ENCODE measurements at regions not wholly inside any gene's neighbourhood (a gene's known extent, or its start where the extent isn't known, plus 50 kb on each side); places are given as distances from the start of the nearest gene placed in this dataset.

DNA sequence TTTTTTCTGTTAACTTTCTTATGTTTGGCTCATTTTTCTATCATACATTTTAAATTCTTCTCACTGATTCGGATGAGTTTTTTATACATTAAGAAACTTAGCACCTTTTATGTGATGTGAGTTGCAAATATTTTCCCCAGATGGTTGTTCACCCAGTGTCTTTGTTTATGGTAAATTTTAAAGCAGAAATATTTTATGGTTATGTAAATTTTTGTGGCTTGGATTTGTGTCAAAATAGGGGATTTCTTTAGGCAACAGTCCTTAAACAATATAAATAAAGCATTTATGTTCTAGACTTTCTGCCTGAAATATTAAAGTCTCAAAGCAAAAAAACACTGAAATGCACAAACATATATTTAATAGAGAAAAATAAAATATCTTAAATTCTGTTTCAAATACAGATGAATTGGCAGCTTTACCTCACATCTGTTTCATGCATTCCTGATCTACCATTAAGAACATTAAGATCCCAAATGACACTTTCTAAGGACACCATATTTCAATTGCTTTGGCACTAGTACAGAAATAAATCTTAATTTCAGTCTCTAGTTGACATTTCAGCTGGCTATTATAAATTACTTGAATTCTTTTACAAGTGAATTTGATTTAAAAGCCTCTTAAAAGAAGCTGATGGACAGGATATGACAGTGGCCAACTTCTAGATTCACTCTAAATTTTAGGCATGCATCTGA lies 646.6 kb downstream of the HACE1 start:
- CTCF ChIA-PET (ENCODE audit: partially characterized antibody) = no interaction called here
- Histone ChIP-seq H3K4me3 (ENCODE audit: extremely low read depth in 1 of 4, insufficient read depth in 2 of 4, low read depth in 3 of 4, low read length in 4 of 4) (no peak overlapping the region), H3K79me2 (ENCODE audit: control insufficient read depth in 1 of 2, insufficient read depth in 2 of 2, low read length in 2 of 2) (no peaks in the 10 kb centered on the region)

More for the DNA sequence above, 646.6 kb downstream of the HACE1 start:
- DNase-seq (ENCODE audit: low read depth in 1 of 2, low spot score in 2 of 2) (no peak), FAIRE-seq (no peak)
- H3K9ac ChIP-seq (replicated peaks in 1 of 4; ENCODE audit: extremely low read depth in 1 of 4, low read depth in 3 of 4, low read length in 3 of 4) = no peak overlapping the region
- H3K27me3 ChIP-seq (replicated peaks in 1 of 4; ENCODE audit: control insufficient read depth in 3 of 4, extremely low read depth in 1 of 4, insufficient read depth in 3 of 4, low read length in 3 of 4) = no peaks in the 10 kb centered on the region
- H3K9me3 ChIP-seq (ENCODE audit: insufficient read depth in 2 of 2, low read depth in 1 of 2, low read length in 1 of 2) = no peaks in the 10 kb centered on the region
- H3K23me2 ChIP-seq (ENCODE audit: low read depth, low read length) = no peaks in the 10 kb centered on the region; the same call in 1 of the 2 replicates
- no peaks in the 10 kb centered on the region for H3K79me1 ChIP-seq (ENCODE audit: low read depth, low read length)
- H4K8ac ChIP-seq (ENCODE audit: extremely low read depth, insufficient read depth, low read length) = no peak overlapping the region
- no peaks in the 10 kb centered on the region for H4K20me1 ChIP-seq (replicated peaks in 1 of 2; ENCODE audit: control insufficient read depth in 1 of 2, insufficient read depth in 2 of 2, low read length in 2 of 2)
- no peak overlapping the region for H2BK120ac ChIP-seq (replicated peaks; ENCODE audit: low read depth, low read length)
- no peak overlapping the region for H3K18ac ChIP-seq (ENCODE audit: extremely low read depth, low read length)
- H2BK20ac ChIP-seq (ENCODE audit: low read length) = no peak overlapping the region
- POLR2A ChIA-PET (ENCODE audit: partially characterized antibody) = no interaction called here
- H2BK5ac ChIP-seq (ENCODE audit: low read depth, low read length) = no peak overlapping the region
- no peaks in the 10 kb centered on the region for H3K4me1 ChIP-seq (replicated peaks in 1 of 4; ENCODE audit: control insufficient read depth in 3 of 4, insufficient read depth in 4 of 4, low read length in 3 of 4)
- no peak overlapping the region for H3K23ac ChIP-seq (ENCODE audit: insufficient read length)
- H2AFZ ChIP-seq (ENCODE audit: low read length) = no peak overlapping the region
- TF ChIP-seq KDM4A (IDR thresholded peaks at IDR 0.05; ENCODE audit: low read depth, low read length, severe bottlenecking) (no peak), CTBP2 (IDR thresholded peaks at IDR 0.05; ENCODE audit: borderline replicate concordance, insufficient read depth, insufficient read length, low read length) (no peak), SAP30 (IDR thresholded peaks at IDR 0.05; ENCODE audit: insufficient read depth, insufficient replicate concordance, low read length) (no peak), TAF7 (optimal IDR thresholded peaks at IDR 0.05; ENCODE audit: borderline replicate concordance, low read depth, low read length) (no peak), KDM5A (IDR thresholded peaks at IDR 0.05; ENCODE audit: low read length) (no peak), RBBP5 (IDR thresholded peaks at IDR 0.05; ENCODE audit: borderline replicate concordance, low read depth, low read length) (no peak), SUZ12 (IDR thresholded peaks at IDR 0.05; ENCODE audit: low read length) (no peak)
- no peak overlapping the region for H4K91ac ChIP-seq (replicated peaks; ENCODE audit: insufficient read length, low read length)
- H3K27ac ChIP-seq (ENCODE audit: low read depth, low read length) = no peak overlapping the region
- no peak overlapping the region for H2BK12ac ChIP-seq (ENCODE audit: low read depth, low read length)
- H3K56ac ChIP-seq (replicated peaks; ENCODE audit: insufficient read length, low read depth, low read length) = no peak overlapping the region
- no peak overlapping the region for H3K4me2 ChIP-seq (ENCODE audit: insufficient read depth in 1 of 2, low read depth in 2 of 2, low read length in 2 of 2)
- H2AK5ac ChIP-seq (ENCODE audit: low read depth, low read length) = no peak overlapping the region
- H3K4ac ChIP-seq (replicated peaks; ENCODE audit: insufficient read length, low read depth, low read length) = no peak overlapping the region
- H3K14ac ChIP-seq (ENCODE audit: insufficient read length) = no peak overlapping the region
- H4K5ac ChIP-seq (ENCODE audit: insufficient read length, low read depth, low read length) = no peak overlapping the region
- no peak overlapping the region for H2BK15ac ChIP-seq (ENCODE audit: low read length)
- whole genome bisulfite sequencing, 2 experiments (ENCODE audit: extremely low coverage in 1 of 2, insufficient coverage in 1 of 2, insufficient read length in 1 of 2, insufficient replicate concordance in 2 of 2, low coverage in 1 of 2, low lambda C conversion rate in 2 of 2, missing lambda C conversion rate in 1 of 2) = 93% methylated on average over 1 of the region's 1 CpG; no CpG with 5 or more reads in 1 of the 2 experiments
- no peaks in the 10 kb centered on the region for H3K36me3 ChIP-seq (ENCODE audit: control insufficient read depth in 2 of 4, insufficient read depth in 4 of 4, low read length in 3 of 4)

Measured in H1 (cell line).